GM12864 (cell line): ENCODE measurements at regions not wholly inside any gene's neighbourhood (a gene's known extent, or its start where the extent isn't known, plus 50 kb on each side); places are given as distances from the start of the nearest gene placed in this dataset.

ENCODE experiments used
- DNase-seq: peaks from one replicate; pipeline ENCODE4 v3.0.0-alpha.2; 2011; ENCODE audit warnings: low read depth
- H3K4me3 ChIP-seq: 2 replicates; pipeline ENCODE4 v1.5.1; 2011; ENCODE audit warnings: mild to moderate bottlenecking, low read depth, low read length, control low read depth
- TF ChIP-seq, protein P1 (sequence below): IDR thresholded peaks from 2 replicates; pipeline ENCODE4 v1.5.1; 2011; ENCODE audit warnings: low read depth, mild to moderate bottlenecking, moderate library complexity, low read length, control low read depth, inconsistent platforms; ENCODE audit errors: missing control alignments

DNA sequence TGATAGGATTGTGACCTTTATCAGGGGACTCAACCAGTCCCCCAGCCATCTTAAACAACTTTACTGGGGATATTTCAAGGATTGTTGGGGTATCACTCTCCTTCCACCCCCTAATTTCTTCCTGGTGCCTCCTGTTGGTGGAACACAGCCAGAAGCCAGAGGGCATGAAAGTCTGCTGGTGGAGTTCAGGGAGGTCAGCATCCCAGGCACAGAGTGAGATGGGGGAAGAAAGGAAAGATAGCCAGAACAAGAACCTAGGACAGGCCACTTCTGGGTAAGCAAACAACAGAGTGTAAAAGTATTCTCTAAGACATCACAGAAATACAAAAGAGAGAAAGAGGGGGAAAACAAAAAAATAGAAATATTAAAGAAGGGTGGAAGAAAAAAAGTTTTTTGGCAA, 101.8 kb downstream of the SPRY2 start:
- no peak for DNase-seq
- H3K4me3 ChIP-seq: no peak overlapping the region
- TF ChIP-seq, protein P1, sequence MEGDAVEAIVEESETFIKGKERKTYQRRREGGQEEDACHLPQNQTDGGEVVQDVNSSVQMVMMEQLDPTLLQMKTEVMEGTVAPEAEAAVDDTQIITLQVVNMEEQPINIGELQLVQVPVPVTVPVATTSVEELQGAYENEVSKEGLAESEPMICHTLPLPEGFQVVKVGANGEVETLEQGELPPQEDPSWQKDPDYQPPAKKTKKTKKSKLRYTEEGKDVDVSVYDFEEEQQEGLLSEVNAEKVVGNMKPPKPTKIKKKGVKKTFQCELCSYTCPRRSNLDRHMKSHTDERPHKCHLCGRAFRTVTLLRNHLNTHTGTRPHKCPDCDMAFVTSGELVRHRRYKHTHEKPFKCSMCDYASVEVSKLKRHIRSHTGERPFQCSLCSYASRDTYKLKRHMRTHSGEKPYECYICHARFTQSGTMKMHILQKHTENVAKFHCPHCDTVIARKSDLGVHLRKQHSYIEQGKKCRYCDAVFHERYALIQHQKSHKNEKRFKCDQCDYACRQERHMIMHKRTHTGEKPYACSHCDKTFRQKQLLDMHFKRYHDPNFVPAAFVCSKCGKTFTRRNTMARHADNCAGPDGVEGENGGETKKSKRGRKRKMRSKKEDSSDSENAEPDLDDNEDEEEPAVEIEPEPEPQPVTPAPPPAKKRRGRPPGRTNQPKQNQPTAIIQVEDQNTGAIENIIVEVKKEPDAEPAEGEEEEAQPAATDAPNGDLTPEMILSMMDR: no peak

DNA sequence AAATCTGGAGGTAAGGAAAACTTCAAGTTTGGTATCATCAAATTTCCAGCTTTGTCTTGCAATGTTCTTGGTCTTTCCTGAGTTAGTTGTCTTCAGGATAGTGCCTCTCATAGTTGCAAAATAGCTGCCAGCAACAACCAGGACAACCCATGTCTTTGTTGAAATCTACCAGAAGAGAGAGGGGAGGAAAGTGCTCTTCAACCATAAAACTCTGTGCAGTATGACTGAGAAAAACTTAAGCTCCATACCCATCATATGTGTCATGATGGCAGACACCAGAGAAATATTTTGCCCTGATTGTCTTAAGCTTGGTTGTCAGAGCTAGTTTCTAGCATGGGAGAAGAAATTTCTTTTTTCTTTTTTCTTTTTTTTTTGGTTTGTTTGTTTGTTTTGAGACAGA, 103.3 kb downstream of the SPRY2 start:
- no peak for DNase-seq
- H3K4me3 ChIP-seq: no peak overlapping the region
- TF ChIP-seq, protein P1: no peak

DNA sequence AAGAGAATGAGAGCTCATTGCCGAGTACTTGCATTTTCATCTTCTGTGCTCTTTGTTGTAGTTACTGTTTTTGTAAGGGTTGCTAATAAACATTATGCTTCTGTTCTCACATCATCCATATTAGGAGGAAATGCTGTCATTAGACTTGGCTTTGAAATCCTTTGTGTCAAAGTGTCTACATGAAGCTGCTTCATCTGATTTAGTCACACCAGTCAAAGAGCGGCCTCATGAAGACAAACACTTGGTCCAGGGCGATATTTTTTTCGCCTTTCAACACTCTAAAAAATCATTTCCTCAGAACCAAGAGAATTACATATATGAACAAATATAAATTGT, 105.0 kb downstream of the SPRY2 start:
- H3K4me3 ChIP-seq: no peak overlapping the region
- no peak for DNase-seq
- TF ChIP-seq, protein P1: no peak

DNA sequence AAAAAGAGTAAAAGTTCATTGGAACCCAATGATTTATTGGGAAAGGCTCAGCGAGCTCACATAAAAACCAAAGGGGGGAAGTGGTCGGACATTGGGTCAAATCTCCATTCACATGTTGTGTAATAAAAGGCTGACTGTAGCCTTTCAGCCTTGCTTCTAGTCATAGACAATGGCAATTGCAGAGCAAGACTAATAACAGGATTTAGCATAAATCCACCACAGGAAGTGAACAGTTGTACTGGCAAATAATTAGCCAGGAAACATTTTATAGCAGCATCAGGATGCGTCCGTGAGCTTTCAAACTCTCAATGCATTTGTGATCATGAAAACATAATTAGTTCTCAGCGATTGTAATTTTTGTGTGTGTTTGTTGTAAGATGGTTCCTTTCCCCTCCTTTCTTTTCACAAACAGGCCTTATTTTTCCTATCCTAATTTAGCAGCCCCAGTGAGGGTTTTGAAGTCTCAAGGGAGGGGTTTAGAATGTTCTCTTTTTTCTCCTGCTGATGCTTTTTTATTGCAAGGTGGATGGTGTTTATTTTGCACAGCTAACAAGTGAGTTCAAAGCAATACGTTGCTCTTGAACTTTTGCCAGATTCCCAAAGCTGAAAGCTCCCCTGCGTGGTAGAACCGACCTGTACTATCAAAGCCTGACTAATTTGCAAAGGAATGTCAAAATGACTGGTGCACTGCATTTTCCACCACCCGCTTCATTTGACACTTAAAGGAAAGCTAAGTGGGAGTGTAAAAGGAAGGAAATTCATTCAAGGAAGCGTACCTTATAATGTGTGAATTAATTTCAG, 105.6 kb downstream of the SPRY2 start:
- H3K4me3 ChIP-seq: no peak overlapping the region
- DNase-seq: no peak
- TF ChIP-seq, protein P1: no peak

DNA sequence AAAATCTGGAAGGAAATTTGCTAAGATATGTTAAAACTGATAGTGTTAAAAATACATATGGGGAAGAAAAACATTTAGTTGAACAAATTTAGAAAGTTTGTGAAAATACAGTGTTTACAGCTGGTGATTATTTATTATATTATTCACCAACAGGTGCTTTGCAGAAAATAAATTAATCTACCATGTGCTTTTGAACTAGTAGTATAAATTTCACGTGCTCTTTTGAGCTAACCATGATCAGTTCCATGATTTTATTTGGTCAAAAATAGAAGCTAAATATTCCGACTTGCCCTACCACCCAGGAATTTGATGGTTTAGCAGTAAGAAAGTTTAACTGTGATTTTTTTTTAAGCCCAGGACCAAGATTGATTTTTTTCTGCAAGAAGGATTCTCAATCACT, 113.3 kb downstream of the SPRY2 start:
- no peak for DNase-seq
- TF ChIP-seq, protein P1: no peak
- no peak overlapping the region for H3K4me3 ChIP-seq

DNA sequence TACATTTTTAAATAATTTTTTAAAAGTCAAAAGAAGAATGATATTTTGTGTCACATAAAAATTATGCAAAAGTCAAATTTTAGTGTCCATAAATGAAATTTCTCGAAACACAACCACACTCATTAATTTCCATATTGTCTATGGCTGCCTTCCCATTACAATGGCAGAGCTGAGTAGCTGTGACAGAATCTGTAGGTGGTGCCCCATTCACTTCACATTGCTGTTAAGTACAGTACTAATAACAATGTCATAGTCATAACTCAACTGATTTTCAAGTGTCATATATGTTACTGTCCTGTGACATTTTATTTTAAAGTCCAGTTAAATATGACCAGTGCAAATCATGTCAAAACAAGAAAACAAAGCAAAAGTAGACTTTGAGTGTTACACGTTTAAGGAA, 114.3 kb downstream of the SPRY2 start:
- TF ChIP-seq, protein P1: no peak
- no peak for DNase-seq
- H3K4me3 ChIP-seq: no peak overlapping the region

DNA sequence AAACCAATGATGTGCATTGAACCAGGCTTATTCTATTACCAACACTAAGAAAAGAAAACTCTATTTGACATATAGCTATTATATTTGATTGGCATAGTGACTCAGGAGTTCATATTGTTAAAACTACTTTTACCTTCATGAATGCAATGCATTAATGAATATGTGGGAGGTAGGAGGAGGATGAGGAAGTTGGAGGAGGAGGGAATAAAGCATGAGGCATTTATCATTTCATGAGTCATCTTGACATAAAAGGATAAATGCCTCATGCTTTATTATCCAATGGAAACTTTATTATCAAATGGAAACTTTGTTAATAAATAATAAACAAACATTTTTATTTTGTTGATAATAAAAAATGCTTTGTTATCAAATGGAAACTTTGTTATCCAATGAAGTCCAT, 116.5 kb downstream of the SPRY2 start:
- H3K4me3 ChIP-seq: no peak overlapping the region
- DNase-seq: no peak
- TF ChIP-seq, protein P1: no peak
